Hepatocyte (in vitro differentiated cells): ENCODE measurements at regions not wholly inside any gene's neighbourhood (a gene's known extent, or its start where the extent isn't known, plus 50 kb on each side); places are given as distances from the start of the nearest gene placed in this dataset.

Source experiments
- DNase-seq: peaks from one replicate; pipeline ENCODE4 v3.0.0-alpha.2; 2016; ENCODE audit warnings: low spot score
- H2AFZ ChIP-seq: fragments of 200-600 bp; sonication (generic); 2 replicates; pipeline ENCODE4 v1.6.0; 2016; ENCODE audit warnings: antibody characterized with exemption, mild to moderate bottlenecking
- H3K27ac ChIP-seq: fragments of 200-600 bp; sonication (generic); 2 replicates; pipeline ENCODE4 v1.5.1; 2016; ENCODE audit warnings: mild to moderate bottlenecking
- H3K27me3 ChIP-seq: fragments of 200-600 bp; sonication (generic); 2 replicates; pipeline ENCODE4 v1.6.1; 2016
- H3K36me3 ChIP-seq: fragments of 200-600 bp; sonication (generic); replicated peaks from 2 replicates; pipeline ENCODE4 v1.5.1; 2016; ENCODE audit warnings: low read depth; ENCODE audit not compliant: insufficient read depth
- H3K4me1 ChIP-seq: fragments of 200-600 bp; sonication (generic); 2 replicates; pipeline ENCODE4 v1.5.1; 2016; ENCODE audit warnings: mild to moderate bottlenecking, moderate library complexity; ENCODE audit not compliant: insufficient read depth
- H3K4me2 ChIP-seq: fragments of 200-600 bp; sonication (generic); 2 replicates; pipeline ENCODE4 v1.6.0; 2016
- H3K4me3 ChIP-seq: fragments of 200-600 bp; sonication (generic); 2 replicates; pipeline ENCODE4 v1.5.1; 2016; ENCODE audit warnings: mild to moderate bottlenecking
- H3K79me2 ChIP-seq: fragments of 200-600 bp; sonication (generic); 2 replicates; pipeline ENCODE4 v1.6.0; 2017; ENCODE audit warnings: mild to moderate bottlenecking
- H3K9me2 ChIP-seq: fragments of 200-600 bp; sonication (generic); replicated peaks from 2 replicates; pipeline ENCODE4 v1.6.0; 2017; ENCODE audit warnings: mild to moderate bottlenecking; ENCODE audit not compliant: insufficient read depth
- H3K9me3 ChIP-seq: fragments of 200-600 bp; sonication (generic); 2 replicates; pipeline ENCODE4 v1.5.1; 2016; ENCODE audit warnings: low read depth, mild to moderate bottlenecking
- H4K20me1 ChIP-seq: fragments of 200-600 bp; sonication (generic); 2 replicates; pipeline ENCODE4 v1.6.0; 2016; ENCODE audit warnings: mild to moderate bottlenecking; ENCODE audit not compliant: insufficient read depth, poor library complexity, severe bottlenecking
- EZH2 ChIP-seq: fragments of 200-600 bp; sonication (generic); IDR thresholded peaks from 2 replicates; pipeline ENCODE4 v1.6.1; 2016; ENCODE audit warnings: antibody characterized with exemption, mild to moderate bottlenecking, borderline replicate concordance
- EZH2phosphoT487 ChIP-seq: fragments of 200-600 bp; sonication (generic); IDR thresholded peaks from one replicate; pipeline ENCODE4 v1.6.1; 2018; ENCODE audit warnings: antibody characterized with exemption, mild to moderate bottlenecking, low read depth, moderate library complexity; ENCODE audit not compliant: unreplicated experiment, severe bottlenecking
- whole genome bisulfite sequencing: methylation state at CpG from one replicate; pipeline ENCODE4 v1.1.6; 2016; ENCODE audit warnings: low lambda C conversion rate; ENCODE audit errors: missing lambda C conversion rate; 5-methylcytosine and 5-hydroxymethylcytosine counted together
- TF ChIP-seq, protein P1 (sequence below): fragments of 200-600 bp; sonication (generic); IDR thresholded peaks from 2 replicates; pipeline ENCODE4 v1.5.1; 2016; ENCODE audit warnings: antibody characterized with exemption, mild to moderate bottlenecking; ENCODE audit not compliant: poor library complexity

DNA sequence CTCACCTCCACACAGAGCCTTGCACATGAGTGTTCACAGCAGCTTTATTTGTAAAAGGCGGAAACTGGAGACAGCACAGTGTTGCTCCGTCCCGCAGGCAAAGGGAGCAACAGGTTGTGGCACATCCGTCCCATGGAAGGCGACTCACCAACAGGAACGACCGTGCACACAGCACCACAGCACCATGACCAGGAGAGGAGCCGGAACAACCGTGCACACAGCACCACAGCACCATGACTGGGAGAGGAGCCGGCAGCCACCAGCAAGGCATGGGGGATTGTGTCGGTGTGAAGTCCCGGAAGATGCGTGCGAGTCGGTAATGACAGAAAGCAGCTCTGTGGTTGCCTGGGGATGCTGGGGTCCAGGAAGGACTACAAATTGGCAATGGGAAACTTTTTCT, 158.5 kb downstream of the C9orf50 start:
- WGBS: 93% methylated on average over 15 of the region's 15 CpGs
- no peaks in the 10 kb centered on the region for H4K20me1 ChIP-seq

DNA sequence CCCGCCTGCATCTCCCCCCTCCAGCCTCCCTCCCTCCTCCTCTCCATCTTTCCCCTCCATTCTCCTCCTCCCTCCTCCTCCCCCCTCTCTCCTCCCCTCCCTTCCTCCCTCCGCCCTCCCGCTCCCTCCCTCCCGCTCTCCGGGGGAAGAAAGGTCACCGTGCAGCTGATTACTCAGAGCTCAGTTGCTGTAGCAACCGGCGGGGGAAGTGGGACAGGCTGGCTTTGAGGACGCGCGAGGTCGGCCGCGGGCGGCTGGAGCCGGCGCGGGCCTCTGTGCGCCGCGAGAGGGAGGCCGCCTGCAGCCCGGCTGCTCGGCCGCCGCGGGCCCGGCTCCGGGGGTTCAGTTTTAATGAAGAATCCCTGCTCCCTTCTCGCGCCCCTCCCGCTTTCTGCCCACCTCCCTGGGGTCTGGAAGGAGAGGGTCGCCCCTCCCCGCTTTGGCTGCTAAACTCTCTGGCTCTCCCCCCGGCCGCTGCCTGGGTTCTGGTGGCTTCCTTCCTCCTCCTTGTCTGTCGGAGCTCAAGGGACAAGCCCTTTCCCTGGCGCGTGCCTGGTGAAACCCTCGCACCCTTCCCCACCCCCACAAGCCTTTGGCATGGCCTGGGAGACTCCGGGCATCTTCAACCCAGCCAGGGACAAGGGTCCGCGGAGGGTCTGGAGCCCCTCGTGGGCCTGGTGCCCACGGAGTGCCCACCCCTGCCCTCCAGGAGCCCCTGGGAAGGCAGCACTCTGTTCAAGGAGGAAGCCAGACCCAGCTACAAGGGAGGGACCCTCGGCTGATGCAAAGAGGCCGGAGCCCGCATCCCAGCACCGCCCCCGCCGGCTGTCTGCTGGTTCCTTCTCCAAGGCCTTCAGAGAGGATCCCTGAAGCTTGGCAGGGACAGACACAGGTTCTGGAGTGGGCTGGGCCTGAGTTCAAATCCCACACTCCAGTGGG, 160.3 kb downstream of the C9orf50 start:
- 6% methylated on average over 32 of the region's 51 CpGs for WGBS
- Histone ChIP-seq H3K27ac (peak overlapping the region; percentile 100), H3K36me3 (no peaks in the 10 kb centered on the region), H3K4me3 (no peak overlapping the region), H3K9me3 (no peaks in the 10 kb centered on the region), H3K79me2 (peaks cover 3% of the 10 kb centered on the region), H3K4me1 (peaks cover 62% of the 10 kb centered on the region), H3K27me3 (no peaks in the 10 kb centered on the region), H4K20me1 (no peaks in the 10 kb centered on the region), H2AFZ (no peak overlapping the region), H3K4me2 (peak overlapping the region; percentile 84), H3K9me2 (no peaks in the 10 kb centered on the region)
- peak; percentile 99 for DNase-seq
- no peak for TF ChIP-seq EZH2
- TF ChIP-seq EZH2phosphoT487: no peak
- TF ChIP-seq, protein P1, sequence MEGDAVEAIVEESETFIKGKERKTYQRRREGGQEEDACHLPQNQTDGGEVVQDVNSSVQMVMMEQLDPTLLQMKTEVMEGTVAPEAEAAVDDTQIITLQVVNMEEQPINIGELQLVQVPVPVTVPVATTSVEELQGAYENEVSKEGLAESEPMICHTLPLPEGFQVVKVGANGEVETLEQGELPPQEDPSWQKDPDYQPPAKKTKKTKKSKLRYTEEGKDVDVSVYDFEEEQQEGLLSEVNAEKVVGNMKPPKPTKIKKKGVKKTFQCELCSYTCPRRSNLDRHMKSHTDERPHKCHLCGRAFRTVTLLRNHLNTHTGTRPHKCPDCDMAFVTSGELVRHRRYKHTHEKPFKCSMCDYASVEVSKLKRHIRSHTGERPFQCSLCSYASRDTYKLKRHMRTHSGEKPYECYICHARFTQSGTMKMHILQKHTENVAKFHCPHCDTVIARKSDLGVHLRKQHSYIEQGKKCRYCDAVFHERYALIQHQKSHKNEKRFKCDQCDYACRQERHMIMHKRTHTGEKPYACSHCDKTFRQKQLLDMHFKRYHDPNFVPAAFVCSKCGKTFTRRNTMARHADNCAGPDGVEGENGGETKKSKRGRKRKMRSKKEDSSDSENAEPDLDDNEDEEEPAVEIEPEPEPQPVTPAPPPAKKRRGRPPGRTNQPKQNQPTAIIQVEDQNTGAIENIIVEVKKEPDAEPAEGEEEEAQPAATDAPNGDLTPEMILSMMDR: no peak

More for the DNA sequence above, 158.5 kb downstream of the C9orf50 start:
- H3K79me2 ChIP-seq: peaks cover 3% of the 10 kb centered on the region
- H3K4me1 ChIP-seq: peaks cover 66% of the 10 kb centered on the region
- H3K36me3 ChIP-seq: no peaks in the 10 kb centered on the region
- H3K4me2 ChIP-seq: no peak overlapping the region
- H2AFZ ChIP-seq: no peak overlapping the region
- H3K9me2 ChIP-seq: no peaks in the 10 kb centered on the region
- DNase-seq: no peak
- peak overlapping the region; percentile 100 for H3K27ac ChIP-seq
- H3K27me3 ChIP-seq: no peaks in the 10 kb centered on the region
- H3K4me3 ChIP-seq: no peak overlapping the region
- H3K9me3 ChIP-seq: no peaks in the 10 kb centered on the region
- TF ChIP-seq EZH2phosphoT487 (no peak), EZH2 (no peak)
- TF ChIP-seq, protein P1: no peak

DNA sequence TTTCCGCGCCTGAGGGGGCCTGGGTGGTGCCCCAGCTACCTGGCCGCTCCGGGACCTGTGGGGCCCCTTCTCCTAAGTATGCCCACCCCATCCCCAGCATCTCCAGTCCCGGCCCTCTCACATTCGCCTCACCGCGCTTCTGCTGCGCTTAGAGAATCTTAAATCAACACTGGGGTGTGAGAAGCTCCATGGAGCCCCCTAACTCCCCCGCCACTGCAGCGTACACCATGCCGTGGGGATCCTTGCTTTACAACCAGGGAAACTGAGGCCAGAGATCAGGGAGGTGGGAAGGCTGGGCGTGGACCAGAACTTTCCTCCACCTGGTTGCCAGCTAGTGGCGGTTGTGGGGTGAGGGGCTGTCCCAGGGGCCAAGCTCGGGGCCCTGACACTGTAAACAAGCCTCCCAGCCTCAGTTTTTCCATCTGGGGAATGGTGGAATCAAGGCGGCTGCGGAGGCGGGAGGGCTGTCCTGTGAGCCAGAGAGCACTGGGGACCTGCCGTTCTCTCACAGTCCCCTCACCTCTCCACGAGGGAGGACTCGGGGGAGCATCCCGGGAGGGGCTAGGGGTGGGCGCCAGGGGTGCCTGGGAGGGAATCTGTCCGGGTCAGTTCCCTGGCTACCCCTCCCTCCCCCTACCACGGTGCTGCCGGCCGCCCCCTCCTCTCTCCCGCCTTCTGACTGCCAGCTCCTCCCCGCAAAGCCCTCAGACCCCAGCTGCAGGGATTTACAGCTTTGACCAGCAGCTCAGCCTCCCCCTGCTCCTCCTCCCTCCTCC, 161.2 kb downstream of the C9orf50 start:
- H3K4me3 ChIP-seq: no peak overlapping the region

More for the DNA sequence above, 161.2 kb downstream of the C9orf50 start:
- no peak for TF ChIP-seq EZH2
- TF ChIP-seq EZH2phosphoT487: no peak
- TF ChIP-seq, protein P1: no peak
- H3K27ac ChIP-seq: peak overlapping the region; percentile 78
- H3K27me3 ChIP-seq: no peaks in the 10 kb centered on the region
- peaks cover 3% of the 10 kb centered on the region for H3K79me2 ChIP-seq
- peaks cover 62% of the 10 kb centered on the region for H3K4me1 ChIP-seq
- H3K36me3 ChIP-seq: no peaks in the 10 kb centered on the region
- H4K20me1 ChIP-seq: no peaks in the 10 kb centered on the region
- H3K4me2 ChIP-seq: peak overlapping the region; percentile 69
- no peaks in the 10 kb centered on the region for H3K9me2 ChIP-seq
- WGBS: 40% methylated on average over 18 of the region's 29 CpGs
- peak overlapping the region; percentile 16 for H2AFZ ChIP-seq
- H3K9me3 ChIP-seq: no peaks in the 10 kb centered on the region
- DNase-seq: no peak
